Mucosa of descending colon (tissue), 3 donors: ENCODE measurements at regions not wholly inside any gene's neighbourhood (a gene's known extent, or its start where the extent isn't known, plus 50 kb on each side); places are given as distances from the start of the nearest gene placed in this dataset.

ENCODE experiments used
- ATAC-seq: fragments of 200-7000 bp; cut with Tn5 transposase; one replicate; pipeline ENCODE4 v1.9.1; 2020; ENCODE audit warnings: mild to moderate bottlenecking, moderate library complexity
- DNase-seq, 3 donors: peaks; one replicate each; pipeline ENCODE4 v3.0.0-alpha.2; 2020
- H3K36me3 ChIP-seq: fragments of 200-600 bp; one replicate; pipeline ENCODE4 v1.8.0; 2021; ENCODE audit warnings: low read depth, mild to moderate bottlenecking
- H3K4me1 ChIP-seq: fragments of 200-600 bp; one replicate; pipeline ENCODE4 v1.8.0; 2021; ENCODE audit warnings: low read depth, mild to moderate bottlenecking
- H3K4me3 ChIP-seq: fragments of 200-600 bp; one replicate; pipeline ENCODE4 v1.8.0; 2021; ENCODE audit warnings: mild to moderate bottlenecking
- H3K9me3 ChIP-seq: fragments of 200-600 bp; one replicate; pipeline ENCODE4 v1.8.0; 2021; ENCODE audit warnings: mild to moderate bottlenecking
- CTCF ChIP-seq: fragments of 200-600 bp; IDR thresholded peaks from one replicate; pipeline ENCODE4 v1.8.0; 2022; ENCODE audit warnings: antibody characterized with exemption, mild to moderate bottlenecking
- intact Hi-C, 2 donors: fragments of 100-400 bp; cut with DNase I in 1 of 2; cut with micrococcal nuclease in 1 of 2; formaldehyde crosslinking; loops; one replicate each; pipeline versions ENCODE4 v1.11.0 to v1.11.1; 2022; cut with DNase I, micrococcal nuclease
- donor health status: DM: no; HTN: no; CAD: no; lungs with moderate emphysema.
- donor health status: DM: no; HTN: no; CAD: no.
- donor health status: DM: no; HTN: yes; CAD: no.

GRCh38 chr2:20130160-20130560 lies 78.7 kb upstream of the LAPTM4A start:
- Histone ChIP-seq H3K36me3 (no peaks in the 10 kb centered on the region), H3K4me1 (peaks cover 20% of the 10 kb centered on the region), H3K9me3 (no peaks in the 10 kb centered on the region), H3K4me3 (no peak overlapping the region)
- ATAC-seq (peak; percentile 8), DNase-seq (no peak)
- intact Hi-C loops, result loop anchor here in 1 of 2 donors (10.0 kb wide), 1 partner anchor 95 kb away; the partner anchor contains the start of gene SDC1
- TF ChIP-seq CTCF, result no peak

- DNase-seq, result peak; percentile 70 to 84 (median 81)
- intact Hi-C loops, result loop anchor here in 1 of 2 donors (10.0 kb wide), 1 partner anchor 95 kb away; the partner anchor contains the start of gene SDC1
Measured at GRCh38 chr2:20129331-20130159, 78.1 kb upstream of the LAPTM4A start.

GRCh38 chr2:20128506-20129330 lies 77.3 kb upstream of the LAPTM4A start:
- no peak for ATAC-seq
- intact Hi-C loops, result no loop called here
- TF ChIP-seq CTCF, result no peak
- H3K9me3 ChIP-seq, result no peaks in the 10 kb centered on the region
- H3K36me3 ChIP-seq, result no peaks in the 10 kb centered on the region
- DNase-seq, result peak in 1 of 3 donors; percentile 49
- H3K4me1 ChIP-seq, result peaks cover 20% of the 10 kb centered on the region
- no peak overlapping the region for H3K4me3 ChIP-seq

More at GRCh38 chr2:20129331-20130159, 78.1 kb upstream of the LAPTM4A start:
- Histone ChIP-seq H3K9me3 (no peaks in the 10 kb centered on the region), H3K4me3 (no peak overlapping the region), H3K36me3 (no peaks in the 10 kb centered on the region), H3K4me1 (peaks cover 20% of the 10 kb centered on the region)
- peak; percentile 84 for ATAC-seq
- TF ChIP-seq CTCF, result no peak

- DNase-seq, result no peak
- no peaks in the 10 kb centered on the region for H3K36me3 ChIP-seq
- TF ChIP-seq CTCF, result no peak
- no peak for ATAC-seq
- H3K4me1 ChIP-seq, result peaks cover 18% of the 10 kb centered on the region
- no peaks in the 10 kb centered on the region for H3K9me3 ChIP-seq
- H3K4me3 ChIP-seq, result no peak overlapping the region
- intact Hi-C loops, result no loop called here
Measured at GRCh38 chr2:20126469-20126868, 75.0 kb upstream of the LAPTM4A start.

GRCh38 chr2:20126040-20126439 lies 74.6 kb upstream of the LAPTM4A start:
- ATAC-seq (no peak), DNase-seq (no peak)
- Histone ChIP-seq H3K36me3 (no peaks in the 10 kb centered on the region), H3K4me3 (no peak overlapping the region), H3K4me1 (peaks cover 17% of the 10 kb centered on the region), H3K9me3 (no peaks in the 10 kb centered on the region)
- intact Hi-C loops, result no loop called here
- TF ChIP-seq CTCF, result no peak
